ENCODE measurements at regions not wholly inside any gene's neighbourhood (a gene's known extent, or its start where the extent isn't known, plus 50 kb on each side); places are given as distances from the start of the nearest gene placed in this dataset.
"Not testable (repeated sequence)": the region's sequence is repeated elsewhere in the genome, so short reads cannot be mapped to it uniquely, and the experiment has no call there.

- no peak for DNase-seq
Measured at GRCh38 chr4:28238876-28239275, 1378.2 kb downstream of the STIM2 start.

- DNase-seq = no peak
Measured at GRCh38 chr4:28241021-28241420, 1380.4 kb downstream of the STIM2 start.

DNA sequence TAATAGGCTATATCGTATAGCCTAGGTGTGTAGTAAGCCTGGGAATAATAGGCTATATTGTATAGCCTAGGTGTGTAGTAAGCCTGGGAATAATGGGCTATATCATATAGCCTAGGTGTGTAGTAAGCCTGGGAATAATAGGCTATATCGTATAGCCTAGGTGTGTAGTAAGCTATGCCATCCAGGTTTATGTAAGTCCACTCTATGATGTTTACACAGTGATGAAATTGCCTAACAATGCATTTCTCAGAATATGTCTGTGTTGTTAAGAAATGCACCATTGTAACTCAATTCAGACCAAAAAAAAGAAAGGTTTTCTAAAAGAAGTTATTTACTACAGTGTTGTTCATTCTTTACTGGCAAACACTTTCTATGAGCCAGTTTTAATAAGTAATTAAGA is 1387.2 kb downstream of the STIM2 start:
- DNase-seq = no peak

DNA sequence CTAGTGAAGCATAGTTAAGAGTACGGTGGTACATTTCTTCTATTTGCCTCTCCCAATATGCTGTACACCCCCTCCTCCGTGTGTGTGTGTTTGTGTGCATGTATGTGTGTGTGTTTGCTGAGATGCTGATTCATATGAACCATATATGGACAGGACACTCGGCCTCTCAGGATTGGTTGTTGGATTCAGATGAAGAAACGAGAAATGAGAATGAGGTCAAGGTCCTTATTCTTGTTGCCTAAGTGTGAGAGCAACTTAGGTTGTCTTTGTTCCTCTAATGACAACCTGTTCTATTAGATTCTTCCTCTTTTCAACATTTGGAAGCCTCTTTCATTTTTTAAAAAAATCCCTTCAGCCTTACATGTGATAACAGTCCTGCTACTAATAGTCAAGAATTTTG is 1387.6 kb downstream of the STIM2 start:
- DNase-seq = no peak

- no peak for DNase-seq
Measured at GRCh38 chr4:28250646-28251045, 1390.0 kb downstream of the STIM2 start.

- no peak for DNase-seq
Measured at GRCh38 chr4:28251831-28252230, 1391.2 kb downstream of the STIM2 start.

DNA sequence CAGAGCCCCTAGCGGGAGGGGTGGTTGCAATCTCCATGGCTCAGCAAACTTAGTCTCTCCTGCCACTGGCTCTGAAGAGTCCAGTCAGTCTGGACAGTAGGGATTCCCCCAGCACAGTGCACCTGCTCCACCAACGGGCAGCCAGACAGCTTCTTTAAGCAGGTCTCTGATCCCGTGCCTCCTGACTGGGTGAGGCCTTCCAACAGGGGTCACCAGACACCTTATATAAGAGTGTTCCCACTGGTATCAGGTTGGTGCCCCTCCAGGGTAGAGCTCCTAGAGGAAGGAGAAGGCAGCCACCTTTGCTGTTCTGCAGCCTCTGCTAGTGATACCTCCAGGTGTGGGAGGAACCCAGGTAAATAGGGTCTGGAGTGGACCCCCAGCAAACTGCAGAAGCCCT is 1393.4 kb downstream of the STIM2 start:
- no peak for DNase-seq

GRCh38 chr4:28256295-28256694 is 1395.7 kb downstream of the STIM2 start:
- DNase-seq = no peak

GRCh38 chr4:28259951-28260350 is 1399.3 kb downstream of the STIM2 start:
- DNase-seq = no peak

DNA sequence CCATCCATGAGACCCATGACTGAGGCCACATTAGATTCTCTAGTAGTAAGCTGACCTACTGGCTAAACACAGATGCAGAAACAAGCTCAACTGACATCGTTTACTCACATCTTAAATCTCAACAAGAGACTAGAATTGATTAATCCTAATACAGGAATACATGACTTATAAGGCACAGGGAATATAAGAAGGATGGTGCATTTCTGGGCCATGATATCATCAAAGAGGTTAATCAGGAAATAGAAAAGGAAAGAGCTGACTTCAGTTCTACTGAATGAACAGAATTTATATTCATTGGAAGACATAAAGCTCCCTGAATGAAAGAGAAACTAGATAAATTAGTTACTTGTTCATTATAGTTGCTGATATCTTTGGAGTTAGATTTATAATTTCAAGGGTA is 1406.5 kb downstream of the STIM2 start:
- DNase-seq = no peak

DNA sequence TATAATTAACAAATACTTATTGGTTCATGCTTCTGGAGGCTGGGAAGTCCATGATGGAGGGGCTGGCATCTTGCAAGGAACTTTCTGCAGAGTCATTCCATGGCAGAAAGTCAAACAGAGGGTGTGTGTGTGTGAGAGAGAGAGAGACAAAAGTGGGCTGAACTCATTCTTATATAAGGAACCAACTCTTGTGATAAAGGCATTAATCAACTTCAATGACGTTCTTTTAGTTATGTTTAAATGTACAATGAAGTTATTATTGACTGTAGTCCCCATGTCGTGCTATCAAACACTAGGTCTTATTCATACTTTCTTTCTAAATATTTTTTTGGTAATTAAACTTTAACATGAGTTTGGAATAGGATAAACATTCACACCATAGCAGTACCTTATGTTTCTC is 1408.8 kb downstream of the STIM2 start:
- no peak for DNase-seq

DNA sequence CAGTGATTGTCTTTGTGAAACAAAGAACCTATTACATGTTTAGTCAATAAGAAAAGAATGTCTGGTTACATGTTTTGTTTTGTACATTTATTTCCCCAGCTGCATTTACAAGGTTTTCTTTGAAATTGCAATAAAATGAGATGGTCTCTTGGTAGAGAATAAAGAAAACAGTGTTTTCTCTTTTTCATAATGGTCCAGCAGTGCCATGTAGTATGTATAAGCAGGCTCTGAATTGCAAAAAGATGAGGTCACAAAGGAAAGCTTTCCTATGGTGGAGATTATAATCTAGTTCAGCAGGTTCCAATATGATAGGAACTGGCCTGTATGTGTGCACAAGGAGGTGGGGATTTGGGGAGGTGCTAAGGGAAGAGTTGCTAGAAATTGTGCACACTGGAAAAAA is 1417.3 kb downstream of the STIM2 start:
- DNase-seq = no peak

GRCh38 chr4:28278676-28279075 is 1418.0 kb downstream of the STIM2 start:
- DNase-seq = no peak

GRCh38 chr4:28279249-28279648 is 1418.6 kb downstream of the STIM2 start:
- DNase-seq = no peak

GRCh38 chr4:28286266-28286665 is 1425.6 kb downstream of the STIM2 start:
- DNase-seq = not testable (repeated sequence)

DNA sequence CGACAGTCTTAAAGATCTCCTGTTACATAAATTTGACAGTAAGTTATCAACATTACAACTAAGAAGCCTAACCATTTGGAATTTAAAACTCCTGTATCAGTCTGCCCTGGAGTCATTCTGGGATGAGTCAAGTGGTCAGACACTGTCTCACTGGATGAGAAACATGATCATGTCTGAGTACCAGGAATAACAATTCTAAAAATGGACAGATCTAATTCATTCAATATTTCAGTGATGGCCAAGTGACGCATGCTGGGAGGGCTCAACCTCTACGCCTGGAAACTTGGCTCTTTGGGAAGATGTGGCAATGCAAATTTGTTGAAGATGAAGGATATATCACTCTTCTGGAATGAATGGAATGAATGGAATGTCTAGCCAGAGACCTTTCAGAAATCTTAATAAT is 1427.2 kb downstream of the STIM2 start:
- no peak for DNase-seq

- no peak for DNase-seq
Measured at GRCh38 chr4:28296239-28296638, 1435.6 kb downstream of the STIM2 start.

GRCh38 chr4:28310926-28311325 is 1450.3 kb downstream of the STIM2 start:
- no peak for DNase-seq

DNA sequence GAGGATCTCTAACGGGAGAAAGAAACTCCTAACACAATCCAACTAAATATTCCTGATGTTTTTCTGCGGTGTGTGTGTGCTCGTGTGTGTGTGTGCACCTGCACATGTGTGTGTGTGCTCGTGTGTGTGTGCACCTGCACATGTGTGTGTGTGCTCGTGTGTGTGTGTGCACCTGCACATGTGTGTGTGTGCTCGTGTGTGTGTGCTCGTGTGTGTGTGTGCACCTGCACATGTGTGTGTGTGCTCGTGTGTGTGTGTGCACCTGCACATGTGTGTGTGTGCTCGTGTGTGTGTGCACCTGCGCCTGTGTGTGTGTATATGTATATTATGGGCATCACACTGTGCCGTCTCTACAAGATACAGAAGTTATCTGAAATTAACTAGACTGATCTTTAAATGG is 1451.9 kb downstream of the STIM2 start:
- not testable (repeated sequence) for DNase-seq

DNA sequence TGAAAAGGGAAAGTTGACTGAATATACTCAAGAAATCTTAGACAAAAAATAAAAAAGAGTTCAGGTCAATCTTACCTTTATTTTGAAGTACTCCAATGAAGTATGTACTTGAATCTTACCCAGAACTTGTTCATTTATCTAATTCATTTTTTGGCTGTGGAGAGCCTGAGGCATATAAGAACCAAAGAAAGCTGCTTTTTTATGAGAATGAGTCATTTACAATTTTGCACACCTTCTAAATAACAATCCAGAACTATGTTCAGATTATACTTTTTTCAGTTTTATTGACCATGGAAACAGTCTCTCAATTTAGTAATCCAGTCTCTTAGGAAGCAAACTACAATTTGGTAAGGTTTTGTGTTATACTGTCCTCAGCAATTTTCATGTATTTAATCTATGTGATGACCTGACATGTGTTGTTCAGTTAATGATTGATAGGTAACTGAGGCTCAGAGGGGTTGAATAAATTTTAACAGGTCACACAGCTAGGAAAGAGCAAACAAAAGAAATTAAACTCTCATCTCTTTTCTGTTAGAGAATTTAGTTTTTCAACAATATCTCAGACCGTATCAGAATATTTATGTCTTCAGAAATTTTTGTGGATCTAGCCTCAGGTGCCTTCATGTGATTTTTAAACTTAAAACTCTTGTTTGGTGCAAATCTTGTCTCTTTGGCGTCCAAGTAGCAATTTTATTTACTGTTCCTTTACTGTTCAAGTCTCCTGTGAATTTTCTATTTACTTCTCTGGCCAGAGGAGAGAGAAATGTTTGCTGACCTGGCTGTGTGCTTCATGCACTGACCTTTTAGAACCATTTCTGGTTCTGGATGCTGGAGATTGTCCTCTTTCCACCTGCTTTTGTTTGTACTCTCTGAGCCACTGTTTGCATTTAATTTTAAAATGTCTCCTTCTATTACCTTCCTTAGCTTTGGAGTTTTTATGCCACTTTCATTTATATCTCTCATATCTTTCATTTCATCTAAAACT is 1453.4 kb downstream of the STIM2 start:
- DNase-seq = no peak

DNA sequence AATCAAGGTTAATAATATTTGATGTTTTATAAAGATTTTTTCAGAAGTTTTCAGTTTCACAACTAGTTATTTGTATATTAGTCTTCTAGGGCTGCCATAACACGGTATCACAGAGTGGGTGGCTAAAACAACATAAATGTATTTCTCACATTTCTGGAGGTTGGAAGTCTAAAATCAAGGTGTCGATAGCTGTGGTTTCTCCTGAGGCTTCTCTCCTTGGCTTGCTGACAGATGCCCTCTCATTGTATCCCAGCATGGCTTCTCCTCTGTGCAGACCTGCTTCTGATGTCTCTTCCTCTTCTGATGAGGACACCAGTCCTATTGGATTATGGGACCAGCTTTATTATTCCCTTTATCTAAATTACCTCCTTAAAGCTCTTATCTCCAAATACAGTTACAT is 1456.6 kb downstream of the STIM2 start:
- DNase-seq = no peak

DNA sequence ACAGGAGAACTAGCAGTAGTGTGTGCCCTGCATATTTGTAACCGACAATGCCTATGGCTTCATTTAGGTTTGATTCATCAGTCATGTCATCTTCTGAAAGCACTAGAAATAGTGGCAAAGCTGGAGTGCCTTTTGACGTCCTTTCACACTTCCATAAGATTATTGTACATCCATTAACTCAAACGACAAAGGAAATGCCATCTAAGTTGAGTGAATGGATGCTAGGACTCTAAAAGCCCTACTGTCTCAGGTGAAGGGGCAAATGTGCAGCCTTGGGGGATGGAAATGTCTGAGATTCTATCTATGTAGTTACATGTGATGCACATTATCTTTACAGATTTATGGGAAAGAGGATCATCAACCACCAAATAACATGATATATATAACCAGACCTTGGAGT is 1473.6 kb downstream of the STIM2 start:
- DNase-seq = no peak

- no peak for DNase-seq
Measured at GRCh38 chr4:28341784-28342183, 1481.1 kb downstream of the STIM2 start.

DNA sequence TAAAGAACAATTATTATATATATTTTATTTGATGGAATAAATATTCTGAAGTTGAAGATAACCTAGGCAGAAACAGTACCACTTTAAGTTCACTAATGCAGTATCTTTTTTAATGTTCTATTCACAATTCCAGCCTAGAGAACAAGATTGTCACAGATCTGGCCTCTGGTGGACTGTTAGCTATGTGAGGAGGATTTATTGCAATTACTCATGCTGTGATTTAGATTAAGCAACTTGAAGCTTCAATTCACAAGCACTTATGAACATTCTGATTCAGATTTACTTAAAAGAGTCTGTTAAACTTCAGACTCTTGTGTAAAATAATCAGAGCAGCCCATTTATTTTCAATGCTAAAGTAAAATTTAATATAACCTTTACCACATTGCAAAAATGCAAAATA is 1489.8 kb downstream of the STIM2 start:
- DNase-seq = no peak

GRCh38 chr4:28351102-28351501 is 1490.5 kb downstream of the STIM2 start:
- DNase-seq = no peak

Data from NCI-H2227 treated with DMSO at 0.1 percent for 48 hours (cell line).